AG04450 (cell line): ENCODE measurements at regions not wholly inside any gene's neighbourhood (a gene's known extent, or its start where the extent isn't known, plus 50 kb on each side); places are given as distances from the start of the nearest gene placed in this dataset.

ENCODE experiments used
- CTCF ChIA-PET: fragments of 300-600, 350-600 bp; formaldehyde crosslinking; extraction: SDS; loops from one replicate; lab custom pipeline; 2022; ENCODE audit warnings: antibody characterized with exemption, inconsistent platforms; lab: Charles Lee
- POLR2A ChIA-PET: fragments of 350-600 bp; formaldehyde crosslinking; extraction: SDS; loops from one replicate; lab custom pipeline; 2021; ENCODE audit warnings: antibody characterized with exemption, inconsistent platforms; lab: Yijun Ruan, JAX
- DNase-seq: peaks from one replicate; pipeline ENCODE4 v3.0.0-alpha.2; 2011; ENCODE audit warnings: low read depth, low spot score
- H3K27ac ChIP-seq: one replicate; pipeline ENCODE4 v1.5.1; 2012; ENCODE audit warnings: low read depth, low read length, control low read depth
- H3K27me3 ChIP-seq: one replicate; pipeline ENCODE4 v1.6.0; 2012; ENCODE audit warnings: low read length; ENCODE audit not compliant: control insufficient read depth, insufficient read depth
- H3K4me3 ChIP-seq: 2 replicates; pipeline ENCODE4 v1.5.1; 2011; ENCODE audit warnings: mild to moderate bottlenecking, low read depth, low read length, control low read depth
- H3K9me3 ChIP-seq: 2 replicates; pipeline ENCODE4 v1.5.1; 2012; ENCODE audit warnings: low read length; ENCODE audit not compliant: control insufficient read depth, insufficient read depth
- CTCF ChIP-seq: IDR thresholded peaks from 2 replicates; pipeline ENCODE4 v1.5.1; 2011; ENCODE audit warnings: low read depth, low read length, control low read depth, inconsistent platforms

- no peak for TF ChIP-seq CTCF
- CTCF ChIA-PET: interaction anchor here (0.6 kb wide), 1 partner anchor 31 kb away, joined by 3 read pairs; no protein-coding TSS in a partner anchor
- DNase-seq: no peak
These were observed 97.5 kb downstream of the ZNF608 start for GRCh38 chr5:124648902-124649467.

GRCh38 chr5:124647352-124647751, 99.1 kb downstream of the ZNF608 start:
- no peak for DNase-seq
- CTCF ChIA-PET: no interaction called here
- no peak overlapping the region for H3K4me3 ChIP-seq
- no peak for TF ChIP-seq CTCF
- no peaks in the 10 kb centered on the region for H3K27me3 ChIP-seq
- POLR2A ChIA-PET: no interaction called here
- no peaks in the 10 kb centered on the region for H3K9me3 ChIP-seq
- no peak overlapping the region for H3K27ac ChIP-seq

More at GRCh38 chr5:124648902-124649467, 97.5 kb downstream of the ZNF608 start:
- Histone ChIP-seq H3K27ac (no peak overlapping the region), H3K9me3 (no peaks in the 10 kb centered on the region), H3K27me3 (no peaks in the 10 kb centered on the region), H3K4me3 (no peak overlapping the region)
- POLR2A ChIA-PET: no interaction called here

GRCh38 chr5:124645396-124645795, 101.0 kb downstream of the ZNF608 start:
- Histone ChIP-seq H3K27ac (no peak overlapping the region), H3K4me3 (no peak overlapping the region), H3K27me3 (no peaks in the 10 kb centered on the region), H3K9me3 (no peaks in the 10 kb centered on the region)
- TF ChIP-seq CTCF: no peak
- ChIA-PET POLR2A (no interaction called here), CTCF (no interaction called here)
- DNase-seq: no peak

GRCh38 chr5:124644582-124644981, 101.9 kb downstream of the ZNF608 start:
- no peak overlapping the region for H3K27ac ChIP-seq
- H3K4me3 ChIP-seq: no peak overlapping the region
- POLR2A ChIA-PET: no interaction called here
- H3K27me3 ChIP-seq: no peaks in the 10 kb centered on the region
- no peak for TF ChIP-seq CTCF
- H3K9me3 ChIP-seq: no peaks in the 10 kb centered on the region
- CTCF ChIA-PET: no interaction called here
- no peak for DNase-seq

- no peak overlapping the region for H3K4me3 ChIP-seq
- H3K9me3 ChIP-seq: no peaks in the 10 kb centered on the region
- no peaks in the 10 kb centered on the region for H3K27me3 ChIP-seq
- POLR2A ChIA-PET: no interaction called here
- no peak for DNase-seq
- no peak for TF ChIP-seq CTCF
- H3K27ac ChIP-seq: no peak overlapping the region
- CTCF ChIA-PET: no interaction called here
These were observed 102.3 kb downstream of the ZNF608 start for GRCh38 chr5:124644138-124644537.
